ENCODE measurements at regions not wholly inside any gene's neighbourhood (a gene's known extent, or its start where the extent isn't known, plus 50 kb on each side); places are given as distances from the start of the nearest gene placed in this dataset.

- TF ChIP-seq USF2 (IDR thresholded peaks at IDR 0.05; ENCODE audit: low read depth, low read length) (no peak), CTCF (conservative IDR thresholded peaks at IDR 0.05; ENCODE audit: low read depth, low read length) (no peak), POLR2A (IDR thresholded peaks at IDR 0.05; ENCODE audit: low read depth, low read length) (no peak), RFX5 (IDR thresholded peaks at IDR 0.05; ENCODE audit: low read depth, low read length) (no peak), ELK1 (IDR thresholded peaks at IDR 0.05; ENCODE audit: borderline replicate concordance, low read depth, low read length) (no peak), MAZ (IDR thresholded peaks at IDR 0.05; ENCODE audit: borderline replicate concordance, low read depth, low read length) (no peak)
Measured at GRCh38 chr7:52120912-52121311, 804.3 kb upstream of the COBL start.
